ENCODE measurements at regions not wholly inside any gene's neighbourhood (a gene's known extent, or its start where the extent isn't known, plus 50 kb on each side); places are given as distances from the start of the nearest gene placed in this dataset.

DNA sequence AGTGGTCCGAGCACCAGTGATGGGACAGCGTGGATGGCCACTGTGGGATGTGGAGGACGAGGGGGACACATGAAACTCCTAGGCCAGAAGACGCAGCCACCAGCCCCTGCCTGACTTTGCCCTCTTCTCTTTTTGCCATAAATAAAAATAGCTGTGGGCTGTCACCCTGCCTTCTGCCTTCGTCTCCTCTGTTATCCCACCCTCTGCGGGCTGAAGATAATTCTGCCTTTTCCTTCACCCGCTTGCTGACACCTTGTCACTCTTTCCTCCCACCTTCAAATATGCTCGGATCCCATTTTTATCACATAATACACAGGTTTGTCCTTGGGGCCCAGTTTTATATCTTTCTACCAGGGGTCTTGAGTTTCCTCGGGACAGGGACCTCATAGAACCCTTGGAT is 87.6 kb upstream of the CIBAR2 start:
- H3K4me1 ChIP-seq (ENCODE audit: control insufficient read depth in 1 of 2, insufficient read depth in 2 of 2, low read length in 2 of 2), result peaks cover 15 to 39% of the 10 kb centered on the region in 2 experiments
- no peak overlapping the region for H3K14ac ChIP-seq (ENCODE audit: low read length)
- H3K79me2 ChIP-seq (ENCODE audit: control insufficient read depth, insufficient read depth, low read length, poor library complexity), result peaks cover 4% of the 10 kb centered on the region
- H2BK5ac ChIP-seq (ENCODE audit: low read depth, low read length, poor library complexity), result no peak overlapping the region
- no peak overlapping the region for H4K91ac ChIP-seq (ENCODE audit: low read depth, low read length)
- H2BK12ac ChIP-seq (ENCODE audit: low read length), result no peak overlapping the region
- H3K4ac ChIP-seq (ENCODE audit: low read depth, low read length), result no peak overlapping the region
- peaks cover 13% of the 10 kb centered on the region for H3K79me1 ChIP-seq (ENCODE audit: low read length)
- no peak overlapping the region for H2AFZ ChIP-seq (ENCODE audit: insufficient read depth, low read length, poor library complexity)
- no peaks in the 10 kb centered on the region for H3K27me3 ChIP-seq (ENCODE audit: insufficient read depth, low read length)
- no peak overlapping the region for H2BK120ac ChIP-seq (ENCODE audit: insufficient read depth, low read length, poor library complexity)
- no peak overlapping the region for H3K4me2 ChIP-seq (ENCODE audit: low read length)
- H3K4me3 ChIP-seq (ENCODE audit: low read depth, low read length), result no peak overlapping the region
- no peak overlapping the region for H4K8ac ChIP-seq (ENCODE audit: low read depth, low read length)
- peak in 1 of 2 donors; percentile 28 for DNase-seq
- WGBS (ENCODE audit: extremely low coverage, insufficient coverage, insufficient read length), result no CpG with 5 or more reads among the region's 9 CpGs
- no peak overlapping the region for H4K12ac ChIP-seq (ENCODE audit: low read depth, low read length)
- H3K18ac ChIP-seq (ENCODE audit: low read length), result no peak overlapping the region
- no peak overlapping the region for H2AK5ac ChIP-seq (ENCODE audit: low read length)
- H3K9ac ChIP-seq (ENCODE audit: low read length), result no peak overlapping the region
- no peaks in the 10 kb centered on the region for H3K36me3 ChIP-seq (ENCODE audit: control insufficient read depth in 1 of 2, insufficient read depth in 2 of 2, low read length in 2 of 2)
- H3K23ac ChIP-seq (ENCODE audit: low read length), result no peak overlapping the region
- H3K9me3 ChIP-seq (ENCODE audit: insufficient read depth, low read depth, low read length), result peaks cover 7% of the 10 kb centered on the region
- H3K27ac ChIP-seq (ENCODE audit: low read depth, low read length), result no peak overlapping the region

DNA sequence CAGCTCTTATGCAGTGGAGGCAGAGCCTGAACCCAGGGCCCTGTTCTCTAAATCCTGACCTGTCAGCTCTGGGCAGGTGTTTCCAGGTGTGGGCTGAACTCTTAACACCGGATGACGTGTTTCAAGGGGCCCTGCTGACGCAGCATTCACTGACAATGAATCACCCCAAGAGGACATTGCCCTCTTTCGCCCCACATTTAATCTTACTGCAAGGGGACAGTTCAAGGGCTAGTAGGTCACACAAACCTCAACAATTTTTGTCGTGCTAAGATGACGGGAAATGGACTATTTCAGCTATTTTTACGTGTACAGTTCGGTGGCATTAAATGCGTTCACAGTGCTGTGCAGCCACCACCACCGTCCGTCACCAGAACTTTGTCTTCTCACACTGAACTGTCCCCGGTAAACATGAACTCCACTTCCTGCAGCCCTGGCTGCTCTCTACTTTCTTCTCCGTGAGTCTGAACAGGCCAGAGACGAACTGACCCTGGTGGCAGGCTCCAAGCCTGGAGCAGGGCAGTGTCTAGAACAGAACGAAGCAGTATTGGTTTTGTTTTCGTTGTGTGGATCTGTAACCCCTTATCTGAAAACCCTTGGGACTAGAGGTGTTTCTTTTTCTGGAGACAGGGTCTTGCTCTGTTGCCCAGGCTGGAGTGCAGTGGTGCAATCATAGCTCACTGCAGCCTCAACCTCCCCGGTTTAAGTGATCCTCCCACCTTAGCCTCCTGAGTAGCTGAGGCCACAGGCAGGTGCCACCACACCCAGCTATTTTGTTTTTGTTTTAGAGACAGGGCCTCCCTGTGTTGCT is 88.4 kb upstream of the CIBAR2 start:
- H3K27ac ChIP-seq (ENCODE audit: low read depth, low read length), result no peak overlapping the region
- H3K9ac ChIP-seq (ENCODE audit: low read length), result no peak overlapping the region
- no CpG with 5 or more reads among the region's 17 CpGs for WGBS (ENCODE audit: extremely low coverage, insufficient coverage, insufficient read length)

DNA sequence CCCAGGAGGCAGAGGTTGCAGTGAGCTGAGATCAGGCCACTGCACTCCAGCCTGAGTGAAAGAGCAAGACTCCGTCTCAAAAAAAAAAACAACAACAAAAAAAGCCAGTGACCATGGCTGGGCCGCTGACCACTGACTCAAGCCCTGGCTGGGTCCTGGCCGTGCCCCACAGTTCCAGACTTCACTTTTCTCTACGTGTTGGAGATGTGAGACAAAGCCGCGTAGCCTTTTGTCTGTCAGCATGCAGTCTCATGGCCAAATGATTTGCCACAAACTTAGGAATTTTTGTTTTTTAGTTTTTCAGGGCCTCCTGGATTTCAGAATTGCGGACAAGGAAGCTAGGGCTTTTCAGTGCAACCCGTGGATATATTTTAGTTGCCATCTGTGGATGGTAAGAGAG is 89.3 kb upstream of the CIBAR2 start:
- Histone ChIP-seq H3K36me3 (ENCODE audit: control insufficient read depth in 1 of 2, insufficient read depth in 2 of 2, low read length in 2 of 2) (no peaks in the 10 kb centered on the region), H3K4me3 (ENCODE audit: low read depth, low read length) (no peak overlapping the region), H3K4me2 (ENCODE audit: low read length) (no peak overlapping the region), H3K79me2 (ENCODE audit: control insufficient read depth, insufficient read depth, low read length, poor library complexity) (peaks cover 4% of the 10 kb centered on the region), H2AFZ (ENCODE audit: insufficient read depth, low read length, poor library complexity) (no peak overlapping the region), H3K9ac (ENCODE audit: low read length) (no peak overlapping the region), H3K4ac (ENCODE audit: low read depth, low read length) (no peak overlapping the region), H3K14ac (ENCODE audit: low read length) (no peak overlapping the region), H3K27me3 (ENCODE audit: insufficient read depth, low read length) (no peaks in the 10 kb centered on the region), H3K18ac (ENCODE audit: low read length) (no peak overlapping the region), H2BK12ac (ENCODE audit: low read length) (peak overlapping the region; percentile 12), H3K23ac (ENCODE audit: low read length) (no peak overlapping the region), H4K8ac (ENCODE audit: low read depth, low read length) (no peak overlapping the region), H2BK120ac (ENCODE audit: insufficient read depth, low read length, poor library complexity) (no peak overlapping the region), H2BK5ac (ENCODE audit: low read depth, low read length, poor library complexity) (no peak overlapping the region), H3K9me3 (ENCODE audit: insufficient read depth, low read depth, low read length) (peaks cover 7% of the 10 kb centered on the region), H3K4me1 (ENCODE audit: control insufficient read depth in 1 of 2, insufficient read depth in 2 of 2, low read length in 2 of 2) (peaks cover 22 to 38% of the 10 kb centered on the region in 2 experiments), H4K12ac (ENCODE audit: low read depth, low read length) (no peak overlapping the region), H3K79me1 (ENCODE audit: low read length) (peaks cover 15% of the 10 kb centered on the region), H3K27ac (ENCODE audit: low read depth, low read length) (no peak overlapping the region), H2AK5ac (ENCODE audit: low read length) (no peak overlapping the region), H4K91ac (ENCODE audit: low read depth, low read length) (peak overlapping the region; percentile 40)
- no peak for DNase-seq
- WGBS (ENCODE audit: extremely low coverage, insufficient coverage, insufficient read length), result no CpG with 5 or more reads among the region's 8 CpGs

More for the DNA sequence above, 88.4 kb upstream of the CIBAR2 start:
- peaks cover 15% of the 10 kb centered on the region for H3K79me1 ChIP-seq (ENCODE audit: low read length)
- H3K4me3 ChIP-seq (ENCODE audit: low read depth, low read length), result no peak overlapping the region
- H2BK120ac ChIP-seq (ENCODE audit: insufficient read depth, low read length, poor library complexity), result no peak overlapping the region
- H3K9me3 ChIP-seq (ENCODE audit: insufficient read depth, low read depth, low read length), result peaks cover 7% of the 10 kb centered on the region
- H3K23ac ChIP-seq (ENCODE audit: low read length), result no peak overlapping the region
- H3K14ac ChIP-seq (ENCODE audit: low read length), result no peak overlapping the region
- no peak overlapping the region for H4K8ac ChIP-seq (ENCODE audit: low read depth, low read length)
- H3K79me2 ChIP-seq (ENCODE audit: control insufficient read depth, insufficient read depth, low read length, poor library complexity), result peaks cover 4% of the 10 kb centered on the region
- H3K4ac ChIP-seq (ENCODE audit: low read depth, low read length), result no peak overlapping the region
- no peaks in the 10 kb centered on the region for H3K36me3 ChIP-seq (ENCODE audit: control insufficient read depth in 1 of 2, insufficient read depth in 2 of 2, low read length in 2 of 2)
- no peak overlapping the region for H2AK5ac ChIP-seq (ENCODE audit: low read length)
- peak; percentile 79 to 85 for DNase-seq
- H3K27me3 ChIP-seq (ENCODE audit: insufficient read depth, low read length), result no peaks in the 10 kb centered on the region
- H3K18ac ChIP-seq (ENCODE audit: low read length), result no peak overlapping the region
- H4K91ac ChIP-seq (ENCODE audit: low read depth, low read length), result no peak overlapping the region
- H4K12ac ChIP-seq (ENCODE audit: low read depth, low read length), result no peak overlapping the region
- peaks cover 18 to 42% of the 10 kb centered on the region in 2 experiments for H3K4me1 ChIP-seq (ENCODE audit: control insufficient read depth in 1 of 2, insufficient read depth in 2 of 2, low read length in 2 of 2)
- H3K4me2 ChIP-seq (ENCODE audit: low read length), result no peak overlapping the region
- no peak overlapping the region for H2AFZ ChIP-seq (ENCODE audit: insufficient read depth, low read length, poor library complexity)
- no peak overlapping the region for H2BK5ac ChIP-seq (ENCODE audit: low read depth, low read length, poor library complexity)
- H2BK12ac ChIP-seq (ENCODE audit: low read length), result no peak overlapping the region

DNA sequence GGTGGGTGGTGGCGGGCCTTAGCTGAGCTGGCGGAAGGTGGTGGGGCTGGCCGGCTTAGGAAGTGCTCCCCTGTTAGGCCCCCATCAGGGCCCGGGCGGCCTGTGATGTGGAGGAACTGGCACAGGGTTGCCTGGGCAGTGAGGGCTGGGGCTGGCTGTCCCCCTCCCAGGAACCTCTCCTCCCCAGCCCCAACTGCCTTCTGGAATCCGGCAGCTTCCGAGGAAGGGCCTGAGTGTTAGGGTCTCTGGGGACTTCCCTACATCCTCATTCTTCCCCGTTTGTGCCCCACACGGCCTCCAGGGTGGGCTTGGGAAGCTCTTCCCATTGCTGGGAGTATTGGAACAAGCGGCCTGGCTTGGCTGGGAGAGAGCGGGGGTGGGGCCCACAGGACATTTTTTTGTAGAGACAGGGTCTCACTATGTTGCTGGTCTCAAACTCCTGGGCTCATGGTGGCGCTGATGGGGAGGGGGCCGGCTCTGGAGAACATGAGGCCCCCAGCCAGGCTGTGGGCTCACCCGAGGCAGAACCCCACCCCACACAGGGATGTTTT is 89.9 kb upstream of the CIBAR2 start:
- Histone ChIP-seq H3K9me3 (ENCODE audit: insufficient read depth, low read depth, low read length) (peaks cover 7% of the 10 kb centered on the region), H4K8ac (ENCODE audit: low read depth, low read length) (peak overlapping the region; percentile 67), H3K14ac (ENCODE audit: low read length) (peak overlapping the region; percentile 54), H2BK5ac (ENCODE audit: low read depth, low read length, poor library complexity) (peak overlapping the region; percentile 65), H3K79me2 (ENCODE audit: control insufficient read depth, insufficient read depth, low read length, poor library complexity) (peaks cover 4% of the 10 kb centered on the region), H3K9ac (ENCODE audit: low read length) (no peak overlapping the region), H3K27me3 (ENCODE audit: insufficient read depth, low read length) (no peaks in the 10 kb centered on the region), H3K4me3 (ENCODE audit: low read depth, low read length) (no peak overlapping the region), H4K12ac (ENCODE audit: low read depth, low read length) (peak overlapping the region; percentile 16), H3K36me3 (ENCODE audit: control insufficient read depth in 1 of 2, insufficient read depth in 2 of 2, low read length in 2 of 2) (no peaks in the 10 kb centered on the region), H4K91ac (ENCODE audit: low read depth, low read length) (peak overlapping the region; percentile 77), H2AK5ac (ENCODE audit: low read length) (peak overlapping the region; percentile 70), H3K4ac (ENCODE audit: low read depth, low read length) (no peak overlapping the region), H2BK120ac (ENCODE audit: insufficient read depth, low read length, poor library complexity) (peak overlapping the region; percentile 61), H3K18ac (ENCODE audit: low read length) (peak overlapping the region; percentile 63), H3K27ac (ENCODE audit: low read depth, low read length) (peak overlapping the region; percentile 55), H3K23ac (ENCODE audit: low read length) (no peak overlapping the region), H3K79me1 (ENCODE audit: low read length) (peaks cover 15% of the 10 kb centered on the region), H2BK12ac (ENCODE audit: low read length) (peak overlapping the region; percentile 53), H2AFZ (ENCODE audit: insufficient read depth, low read length, poor library complexity) (peak overlapping the region; percentile 19), H3K4me2 (ENCODE audit: low read length) (no peak overlapping the region), H3K4me1 (ENCODE audit: control insufficient read depth in 1 of 2, insufficient read depth in 2 of 2, low read length in 2 of 2) (peaks cover 22 to 38% of the 10 kb centered on the region in 2 experiments)
- WGBS (ENCODE audit: extremely low coverage, insufficient coverage, insufficient read length), result no CpG with 5 or more reads among the region's 14 CpGs
- no peak for DNase-seq

Data from trophoblast cell (in vitro differentiated cells and primary cell).